ENCODE measurements at regions not wholly inside any gene's neighbourhood (a gene's known extent, or its start where the extent isn't known, plus 50 kb on each side); places are given as distances from the start of the nearest gene placed in this dataset.

DNA sequence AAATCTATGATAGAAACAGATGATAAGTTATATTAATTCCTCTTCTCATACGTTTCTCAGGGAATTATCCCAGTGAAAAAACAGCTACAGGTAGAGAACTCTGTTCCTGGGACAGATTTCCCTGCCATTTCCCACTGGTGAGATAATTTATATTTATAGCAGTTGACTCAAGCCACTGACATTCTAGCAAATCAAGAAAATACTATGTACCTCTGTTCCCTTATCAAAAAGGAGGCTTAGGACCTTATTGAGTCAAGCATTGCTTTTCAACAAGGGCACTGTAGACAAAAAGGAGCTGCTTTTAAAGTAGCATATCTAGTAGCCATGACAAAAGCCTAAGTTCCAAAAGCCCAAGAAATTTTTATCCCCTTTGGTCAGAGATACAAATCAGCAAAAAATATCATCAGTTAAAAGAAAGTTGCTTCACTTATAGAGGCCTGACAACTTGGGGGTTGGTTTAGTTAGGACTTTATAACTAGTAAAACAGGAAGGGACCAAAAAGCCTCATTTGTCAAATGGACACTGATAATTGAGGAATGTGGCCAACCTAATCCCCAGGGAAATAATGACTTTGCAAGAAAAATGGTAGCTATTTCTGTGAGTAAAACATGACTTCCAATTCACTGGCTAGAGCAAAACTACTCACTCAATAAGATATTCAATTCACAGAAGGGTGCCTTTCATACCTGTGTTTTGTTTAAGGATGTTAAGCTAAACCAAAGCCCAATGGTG lies 652.5 kb downstream of the SLITRK1 start:
- TF ChIP-seq, protein P1, sequence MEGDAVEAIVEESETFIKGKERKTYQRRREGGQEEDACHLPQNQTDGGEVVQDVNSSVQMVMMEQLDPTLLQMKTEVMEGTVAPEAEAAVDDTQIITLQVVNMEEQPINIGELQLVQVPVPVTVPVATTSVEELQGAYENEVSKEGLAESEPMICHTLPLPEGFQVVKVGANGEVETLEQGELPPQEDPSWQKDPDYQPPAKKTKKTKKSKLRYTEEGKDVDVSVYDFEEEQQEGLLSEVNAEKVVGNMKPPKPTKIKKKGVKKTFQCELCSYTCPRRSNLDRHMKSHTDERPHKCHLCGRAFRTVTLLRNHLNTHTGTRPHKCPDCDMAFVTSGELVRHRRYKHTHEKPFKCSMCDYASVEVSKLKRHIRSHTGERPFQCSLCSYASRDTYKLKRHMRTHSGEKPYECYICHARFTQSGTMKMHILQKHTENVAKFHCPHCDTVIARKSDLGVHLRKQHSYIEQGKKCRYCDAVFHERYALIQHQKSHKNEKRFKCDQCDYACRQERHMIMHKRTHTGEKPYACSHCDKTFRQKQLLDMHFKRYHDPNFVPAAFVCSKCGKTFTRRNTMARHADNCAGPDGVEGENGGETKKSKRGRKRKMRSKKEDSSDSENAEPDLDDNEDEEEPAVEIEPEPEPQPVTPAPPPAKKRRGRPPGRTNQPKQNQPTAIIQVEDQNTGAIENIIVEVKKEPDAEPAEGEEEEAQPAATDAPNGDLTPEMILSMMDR (IDR thresholded peaks at IDR 0.05; ENCODE audit: poor library complexity): no peak
- TF ChIP-seq EZH2 (IDR thresholded peaks at IDR 0.05; ENCODE audit: borderline replicate concordance): no peak

Measured in hepatocyte (in vitro differentiated cells).